ENCODE measurements at regions not wholly inside any gene's neighbourhood (a gene's known extent, or its start where the extent isn't known, plus 50 kb on each side); places are given as distances from the start of the nearest gene placed in this dataset.

DNA sequence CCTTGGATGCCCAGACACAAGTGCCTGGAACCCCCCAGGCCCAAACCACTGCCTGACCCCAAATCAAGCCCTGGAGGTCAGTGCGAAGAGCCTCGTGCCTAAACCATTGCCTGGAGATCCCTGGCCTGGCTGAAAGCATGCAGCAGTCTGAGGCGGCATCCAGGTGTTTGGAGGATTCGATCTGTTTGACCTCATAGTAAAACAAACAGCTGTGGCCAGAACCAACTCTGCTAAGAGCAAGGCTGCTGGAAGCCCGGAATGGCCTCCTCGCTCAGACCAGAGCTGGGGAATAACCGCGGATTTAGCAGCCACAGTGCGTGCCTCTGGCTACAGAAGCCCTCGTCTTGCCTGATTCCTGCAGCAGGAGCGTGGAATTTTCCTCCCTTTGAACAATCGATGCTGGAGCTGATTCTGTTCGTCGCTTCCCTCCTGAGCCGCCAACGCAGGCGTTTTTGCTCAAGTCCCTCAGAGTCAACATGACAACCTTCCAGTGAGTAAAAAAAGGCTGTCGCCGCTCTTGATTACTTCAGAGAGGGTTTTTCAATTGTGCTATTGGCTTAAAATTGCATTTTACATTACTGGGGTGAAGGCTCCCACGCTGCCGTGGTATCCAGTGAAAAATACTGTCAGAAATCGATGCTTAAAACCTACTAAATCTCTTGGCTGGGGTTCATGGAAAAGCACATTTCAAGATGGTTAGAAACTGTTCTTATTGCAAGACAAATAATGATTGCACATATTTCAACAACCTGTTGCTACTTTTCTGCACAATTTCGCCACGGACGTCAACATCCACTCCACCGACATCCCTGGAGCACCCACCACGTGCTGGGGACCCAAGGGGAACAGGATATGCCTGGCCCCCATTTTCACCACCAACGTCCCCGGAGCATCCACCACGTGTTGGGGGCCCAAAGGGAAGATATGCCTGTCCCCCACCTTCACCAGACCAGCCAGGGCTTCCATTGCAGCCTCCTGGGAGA, 190.0 kb downstream of the OLFM1 start:
- TF ChIP-seq POLR2AphosphoS5 (IDR thresholded peaks at IDR 0.05; ENCODE audit: low read depth, low read length) (no peak), POLR2A (IDR thresholded peaks at IDR 0.05; ENCODE audit: low read depth, low read length) (no peak), TAF1 (IDR thresholded peaks at IDR 0.05; ENCODE audit: low read depth, low read length) (no peak)
